Nucleus accumbens (tissue), 56 donors: ENCODE measurements at regions not wholly inside any gene's neighbourhood (a gene's known extent, or its start where the extent isn't known, plus 50 kb on each side); places are given as distances from the start of the nearest gene placed in this dataset.

ENCODE experiments used
- DNase-seq, 56 donors: peaks; one replicate each; lab custom pipeline; 2025; lab: John Stamatoyannopoulos, UW

DNA sequence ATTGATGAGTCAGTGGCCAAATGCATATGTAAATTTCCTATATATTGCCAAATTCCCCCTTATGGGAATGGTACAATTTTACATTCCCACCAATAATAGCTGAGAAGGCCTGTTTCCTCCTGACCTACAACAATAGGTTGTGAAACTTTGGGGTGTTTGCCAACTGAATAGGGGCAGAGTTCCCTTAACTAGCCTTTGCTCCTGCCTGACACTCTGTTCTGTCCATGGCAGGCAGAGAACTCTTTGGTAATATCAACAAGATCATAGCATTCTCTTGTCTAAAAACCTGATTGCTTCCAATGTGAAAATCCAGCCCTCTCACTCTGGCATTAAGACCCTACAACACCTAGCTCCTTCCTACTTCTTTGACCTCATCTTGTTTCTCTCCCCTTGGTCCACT, 149.7 kb downstream of the HAPSTR1 start:
- DNase-seq, result no peak

DNA sequence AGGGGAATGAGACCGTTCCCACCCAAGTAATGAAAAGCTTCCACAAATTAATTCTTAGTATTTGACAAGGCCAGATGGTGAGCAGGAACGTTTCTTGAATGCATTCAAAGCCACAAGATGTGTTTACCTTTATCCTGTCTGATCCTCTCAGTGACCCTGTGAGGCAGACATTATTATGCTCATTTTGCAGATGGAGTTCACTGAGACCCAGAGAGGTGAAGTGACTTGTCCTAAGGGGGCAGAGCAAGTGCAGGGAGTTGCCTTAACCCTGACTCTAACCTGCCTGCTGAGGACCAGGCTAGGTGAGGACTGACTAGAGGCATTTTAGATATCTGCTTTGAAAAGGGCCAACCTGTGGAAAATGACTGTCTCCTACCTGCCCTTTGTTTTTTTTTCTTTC, 156.7 kb downstream of the HAPSTR1 start:
- DNase-seq, result no peak

DNA sequence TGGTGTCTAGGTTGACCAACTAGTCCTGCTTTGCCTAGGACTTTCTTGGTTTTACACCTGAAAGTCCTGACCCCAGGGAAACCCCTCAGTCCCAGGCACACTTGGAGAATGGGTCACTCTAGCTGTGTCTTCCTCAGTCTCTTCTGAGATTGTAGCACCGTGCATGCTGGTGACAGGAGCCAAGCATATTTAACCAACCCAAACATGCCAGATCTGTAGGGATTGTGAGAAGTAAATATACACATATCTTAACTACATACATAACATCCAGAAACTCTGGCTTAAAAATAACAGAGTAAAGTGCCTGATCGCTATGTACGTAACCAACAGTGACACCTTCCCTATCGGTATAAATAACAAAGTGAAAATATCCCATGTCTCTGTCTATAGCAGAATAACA, 158.1 kb downstream of the HAPSTR1 start:
- DNase-seq, result no peak

DNA sequence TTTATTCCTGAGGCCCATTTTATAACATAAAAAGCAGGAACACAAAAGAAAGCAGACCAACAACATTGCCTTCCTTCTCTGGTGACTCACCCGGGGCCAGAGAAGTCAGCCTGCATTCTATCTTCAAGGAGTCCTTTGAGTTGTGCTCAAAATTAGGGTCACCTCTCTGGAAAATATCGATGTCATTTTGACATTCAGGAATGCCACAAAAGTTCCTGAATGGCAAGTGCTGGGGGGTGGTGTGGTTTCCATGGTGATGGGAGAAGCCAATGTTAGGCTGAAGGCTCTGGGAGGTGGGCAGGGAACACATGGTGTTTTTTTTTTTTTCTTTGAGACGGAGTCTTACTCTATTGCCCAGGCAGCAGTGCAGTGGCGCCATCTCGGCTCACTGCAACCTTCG, 159.6 kb downstream of the HAPSTR1 start:
- no peak for DNase-seq

DNA sequence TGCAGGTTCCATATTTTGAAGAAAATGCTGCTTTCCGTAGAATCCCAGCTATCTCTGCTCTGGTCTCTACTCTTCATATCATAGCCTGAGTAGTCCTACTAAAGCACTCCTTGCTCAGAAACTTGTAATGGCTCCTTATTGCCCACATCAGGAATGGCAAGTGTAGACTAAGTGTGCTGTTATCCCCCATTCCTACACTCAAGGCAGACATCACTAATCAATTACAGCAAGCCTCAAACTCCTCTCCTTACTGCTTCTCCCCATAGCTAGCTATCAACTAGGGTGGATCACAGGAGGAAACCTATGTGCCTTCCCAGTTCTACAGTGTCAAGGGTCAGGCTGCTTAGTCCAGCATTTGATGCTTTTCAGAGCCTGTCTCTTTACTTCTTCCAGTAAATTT, 163.4 kb downstream of the HAPSTR1 start:
- DNase-seq, result no peak

DNA sequence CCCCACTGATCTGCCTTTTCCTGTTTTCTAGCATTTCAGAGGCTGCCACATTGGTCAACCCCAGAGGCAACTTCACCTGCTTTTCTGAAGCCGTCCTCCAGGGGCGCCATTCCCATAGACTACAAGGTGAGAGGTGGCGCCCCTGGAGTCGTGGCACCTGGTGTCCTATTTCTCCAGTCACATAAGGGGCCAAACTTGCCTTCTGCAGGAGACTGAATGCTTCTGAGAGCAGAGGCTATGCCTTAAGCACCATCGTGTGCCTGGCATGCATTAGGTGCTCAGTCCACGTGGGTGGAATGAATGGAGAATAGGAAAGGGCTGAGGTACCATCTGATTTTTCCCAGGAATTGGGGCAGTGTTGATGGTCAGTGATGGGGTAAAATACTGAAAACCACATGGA, 164.8 kb downstream of the HAPSTR1 start:
- peak in 1 of 56 donors; percentile 4 for DNase-seq

DNA sequence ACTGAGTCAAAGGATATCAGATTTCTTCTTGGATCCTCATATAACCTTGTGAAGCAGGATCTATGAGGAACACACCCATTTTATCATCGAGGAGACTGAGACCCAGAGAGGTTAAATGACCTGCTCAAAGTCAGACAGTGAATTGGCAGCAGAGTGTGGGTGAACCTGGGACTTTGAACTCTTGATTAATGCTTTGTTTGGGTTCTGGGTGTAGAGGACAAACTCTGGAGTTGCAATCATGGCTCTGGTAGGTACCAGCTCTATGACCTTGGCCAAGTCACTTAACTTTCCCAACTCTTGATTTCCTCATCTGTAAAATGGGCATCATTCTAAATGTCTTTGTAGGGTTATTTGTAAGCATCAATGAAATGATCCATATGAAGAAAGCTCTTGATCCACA, 166.4 kb downstream of the HAPSTR1 start:
- no peak for DNase-seq

DNA sequence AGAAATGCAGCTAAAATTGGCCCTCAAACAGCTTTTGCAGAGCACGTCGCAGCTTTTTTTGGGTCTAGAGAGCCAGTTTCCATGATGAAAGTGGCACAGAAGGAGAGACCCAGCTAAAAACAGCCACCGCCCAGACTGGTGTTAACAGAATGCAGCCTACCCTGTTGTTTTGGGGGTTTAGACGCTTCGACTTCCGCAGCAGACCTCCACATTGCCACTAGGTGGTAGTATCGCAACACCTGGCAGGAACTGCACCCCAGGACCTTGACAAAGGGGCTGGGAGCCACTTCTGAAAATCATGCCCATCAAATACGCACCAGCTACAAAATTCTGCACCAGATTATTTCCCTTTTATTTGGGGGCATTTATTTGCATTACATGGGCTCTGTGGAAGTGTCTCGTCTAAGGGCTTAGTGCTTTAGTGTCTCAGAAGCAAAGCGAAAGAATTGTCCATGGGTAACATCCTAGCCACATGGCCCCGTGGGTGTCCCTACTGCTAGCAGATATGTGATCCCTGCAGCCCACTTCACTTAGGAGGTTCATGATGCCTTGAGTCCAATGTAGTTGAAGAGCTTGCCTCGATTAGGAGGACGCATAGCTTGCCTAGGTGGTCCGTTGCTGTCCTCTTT, 167.1 kb downstream of the HAPSTR1 start:
- peak in 46 of 56 donors; percentile 1 to 72 (median 18) for DNase-seq

DNA sequence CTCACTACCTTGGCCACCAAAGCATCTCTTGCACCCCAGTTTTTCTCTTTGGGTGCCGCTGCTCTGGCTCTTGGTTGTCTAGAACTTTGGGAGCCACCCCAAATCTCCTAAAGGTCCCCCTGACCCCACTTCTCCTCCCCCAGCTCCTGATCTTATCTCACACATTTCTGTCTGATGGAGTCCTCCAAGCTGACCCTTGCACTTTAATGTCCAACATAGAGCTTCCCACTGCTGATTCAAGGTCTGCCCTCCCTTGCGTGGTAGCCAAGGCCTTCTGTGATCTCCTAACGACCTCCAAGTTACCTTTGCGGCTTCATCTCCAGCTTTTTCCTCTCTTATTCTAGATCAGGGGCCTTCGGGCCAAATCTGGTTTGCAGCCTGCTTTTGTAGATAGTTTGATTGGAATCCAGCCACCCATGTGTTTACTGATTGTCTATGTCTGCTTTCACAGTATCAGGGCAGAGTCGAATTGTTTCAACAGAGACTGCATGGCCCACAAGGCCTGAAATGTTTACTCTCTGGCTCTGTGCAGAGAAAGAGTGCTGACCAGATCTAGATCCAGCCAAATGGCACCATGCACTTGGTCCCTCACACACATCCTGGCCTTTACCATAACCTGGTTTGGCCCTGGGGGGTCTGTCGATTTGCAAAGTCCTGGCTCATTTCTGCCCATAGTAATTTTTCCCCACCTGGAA, 168.6 kb downstream of the HAPSTR1 start:
- no peak for DNase-seq

DNA sequence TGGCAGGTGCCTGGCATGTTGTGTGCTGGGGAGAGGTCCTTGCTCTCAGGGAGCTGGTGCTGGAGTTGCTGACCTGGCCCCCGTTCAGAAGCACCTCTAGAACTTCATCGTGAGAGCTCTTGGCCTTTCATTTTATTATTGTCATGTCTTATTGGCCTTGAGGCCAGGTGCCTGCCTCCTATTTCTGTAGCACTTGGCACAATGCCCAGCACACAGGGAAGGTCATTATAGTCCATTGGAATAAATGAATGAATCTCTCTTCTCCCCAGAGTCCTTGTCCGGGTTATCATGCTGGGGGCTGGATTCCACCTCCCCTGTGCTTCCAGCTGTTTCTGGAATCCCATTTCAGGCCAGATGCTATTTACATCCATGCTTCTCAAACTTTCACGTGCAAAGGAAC, 169.2 kb downstream of the HAPSTR1 start:
- DNase-seq, result no peak

DNA sequence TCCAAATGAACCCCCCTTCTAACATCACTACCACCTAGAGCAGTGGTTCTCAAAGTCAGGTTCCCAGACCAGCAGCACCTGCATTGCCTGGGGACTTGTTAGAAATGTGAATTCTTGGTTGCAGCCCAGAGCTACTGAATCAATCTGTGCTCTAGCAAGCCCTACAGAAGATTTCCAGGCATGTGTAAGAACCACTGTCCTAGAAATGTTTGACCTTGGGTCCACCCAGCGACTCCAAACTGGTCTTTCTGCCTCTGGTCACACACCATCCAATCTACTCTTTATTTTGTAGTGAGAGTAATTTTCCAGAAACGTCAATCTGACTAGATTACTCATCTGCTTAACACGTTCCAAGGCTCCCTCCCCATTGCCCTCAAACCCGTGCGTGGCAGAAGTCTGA, 169.9 kb downstream of the HAPSTR1 start:
- no peak for DNase-seq

DNA sequence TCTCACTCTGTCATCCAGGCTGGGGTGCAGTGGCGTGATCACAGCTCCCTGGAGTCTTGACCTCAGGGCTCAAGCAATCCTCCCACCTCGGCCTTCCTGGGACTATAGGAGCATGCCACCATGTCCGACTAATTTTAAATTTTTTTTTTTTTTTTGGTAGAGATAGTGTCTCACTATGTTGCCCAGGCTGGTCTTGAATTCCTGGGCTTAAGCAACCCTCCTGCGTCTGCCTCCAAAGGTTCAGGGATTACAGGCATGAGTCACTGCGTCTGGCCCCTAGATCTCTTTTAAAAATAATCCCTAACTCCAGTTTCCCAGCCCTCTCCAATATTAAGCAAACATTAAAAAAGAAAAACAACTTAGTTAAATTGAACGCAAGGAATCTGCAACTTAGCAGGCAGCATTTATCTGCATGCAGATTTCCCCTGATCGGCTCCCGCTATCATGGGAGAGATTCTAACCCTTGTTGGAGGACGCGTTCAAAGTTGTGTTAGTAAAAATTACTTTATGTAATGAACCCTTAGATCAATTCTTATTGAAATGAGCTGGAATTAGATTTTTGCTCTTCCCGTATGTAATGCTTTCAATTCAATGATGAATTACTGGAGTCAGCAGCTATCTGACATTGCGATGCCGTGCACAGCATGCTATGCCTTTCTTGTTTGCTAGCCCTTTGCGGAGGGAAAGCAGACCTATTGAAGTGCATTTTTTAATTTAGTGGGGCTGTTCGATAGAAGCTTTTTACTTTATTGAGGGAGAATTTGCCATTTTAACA, 171.7 kb downstream of the HAPSTR1 start:
- DNase-seq, result no peak

DNA sequence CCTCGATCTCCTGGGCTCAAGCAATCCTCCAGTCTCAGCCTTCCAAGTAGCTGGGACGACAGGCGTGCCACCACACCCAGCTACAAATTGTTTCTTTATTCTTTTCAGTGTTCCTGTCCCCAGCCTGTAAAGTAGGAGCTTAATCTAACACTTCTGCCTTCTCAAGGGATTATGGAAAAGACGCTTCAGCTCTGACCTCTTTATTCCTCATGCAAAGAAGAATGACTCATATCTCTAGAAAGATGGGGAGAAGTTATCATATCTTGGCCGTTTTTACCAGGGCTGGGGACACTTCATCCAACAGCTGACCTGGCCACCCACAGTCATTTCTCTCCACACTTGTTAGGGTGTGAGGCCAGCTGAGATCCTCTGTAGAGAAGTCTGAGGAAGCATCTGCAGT, 172.6 kb downstream of the HAPSTR1 start:
- DNase-seq, result no peak

DNA sequence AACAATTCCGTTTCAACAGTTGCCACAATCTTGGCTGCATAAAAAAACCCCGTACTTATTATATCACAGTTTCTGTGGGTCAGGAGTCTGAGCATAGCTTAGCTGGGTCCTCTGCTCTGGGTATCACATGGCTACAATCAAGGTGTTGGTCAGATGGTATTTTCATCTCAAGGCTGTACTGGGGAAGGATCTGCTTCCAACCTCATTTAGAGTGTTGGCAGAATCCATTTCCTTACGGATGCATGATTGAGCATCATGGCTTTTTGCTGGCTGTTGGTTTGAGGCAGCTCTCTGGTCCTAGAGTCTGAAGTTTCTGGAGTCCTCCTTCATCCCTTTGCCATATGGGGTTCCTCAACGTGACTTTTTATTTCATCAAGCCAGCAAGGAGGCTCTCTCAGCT, 177.0 kb downstream of the HAPSTR1 start:
- no peak for DNase-seq

DNA sequence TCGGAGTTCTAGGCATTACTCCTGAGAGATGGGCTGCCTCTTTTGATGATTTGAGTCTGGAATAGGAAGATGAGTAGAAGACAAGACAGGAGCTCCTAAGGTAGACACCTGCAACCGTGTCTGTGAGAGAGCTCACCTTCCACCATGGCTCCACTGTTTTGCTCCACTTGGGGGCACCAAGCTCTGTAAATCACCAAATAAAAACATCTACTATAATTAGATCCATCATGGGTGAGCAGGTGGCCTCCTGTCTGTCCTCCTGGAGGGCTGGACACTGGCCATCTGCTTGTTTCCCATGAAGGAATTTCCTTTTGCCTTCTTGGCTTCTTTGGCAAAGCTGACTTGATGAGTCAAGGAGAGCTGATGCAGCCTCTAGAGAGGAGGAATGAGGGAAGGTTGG, 179.0 kb downstream of the HAPSTR1 start:
- DNase-seq, result no peak

DNA sequence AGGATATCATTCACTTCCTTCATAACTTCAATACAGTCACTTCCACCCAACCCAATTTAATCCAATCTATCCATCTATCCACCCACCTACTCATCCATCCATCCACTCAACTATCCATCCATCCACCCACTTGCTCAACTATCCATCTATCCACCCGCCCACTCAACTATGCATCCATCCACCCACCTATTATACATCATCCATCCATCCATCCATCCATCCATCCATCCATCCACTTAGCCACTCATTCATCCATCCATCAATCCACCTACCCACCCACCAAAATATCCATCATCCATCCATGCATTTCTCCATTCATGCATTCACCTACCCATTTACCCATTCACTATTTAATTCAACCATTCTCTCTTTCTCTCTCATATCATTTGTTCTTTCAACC, 179.5 kb downstream of the HAPSTR1 start:
- DNase-seq, result no peak

DNA sequence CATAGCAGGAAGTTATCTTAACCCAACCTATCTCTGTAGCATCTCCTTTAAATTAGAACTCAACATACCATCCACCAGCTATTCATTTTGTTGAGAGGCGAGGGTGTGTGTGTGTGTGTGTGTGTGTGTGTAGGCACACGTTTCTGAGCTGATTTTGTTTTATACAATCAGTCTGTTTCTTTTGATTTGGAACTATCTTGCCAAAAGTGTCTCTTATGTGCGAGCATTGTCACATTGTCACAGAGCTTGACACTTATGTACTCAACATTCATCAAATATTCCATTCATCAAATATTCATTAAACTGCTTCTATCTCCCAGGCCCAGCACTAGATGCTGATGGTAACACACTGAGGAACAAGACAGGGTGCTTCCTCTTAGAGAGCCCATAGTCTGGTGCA, 180.4 kb downstream of the HAPSTR1 start:
- DNase-seq, result no peak

DNA sequence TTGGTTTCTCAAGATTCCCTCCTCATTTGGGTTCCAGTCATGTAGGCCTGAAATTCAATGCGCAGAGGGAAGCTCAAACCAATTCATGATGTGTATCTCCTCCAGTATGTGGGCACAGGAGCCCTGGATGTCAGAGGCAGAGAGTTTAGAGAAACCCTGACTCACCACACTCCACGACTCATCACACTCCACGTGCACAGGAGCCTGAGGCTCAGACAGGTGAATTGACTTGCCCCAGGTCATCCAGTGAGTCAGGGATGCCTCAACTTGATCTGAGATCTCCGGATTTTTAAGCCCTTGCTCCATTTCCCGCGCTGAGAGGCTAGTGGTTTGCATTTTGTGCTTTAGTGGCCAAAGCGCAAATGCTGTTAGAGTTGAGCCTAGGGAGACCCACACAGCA, 183.9 kb downstream of the HAPSTR1 start:
- DNase-seq, result peak in 4 of 56 donors; percentile 3 to 27 (median 8)

DNA sequence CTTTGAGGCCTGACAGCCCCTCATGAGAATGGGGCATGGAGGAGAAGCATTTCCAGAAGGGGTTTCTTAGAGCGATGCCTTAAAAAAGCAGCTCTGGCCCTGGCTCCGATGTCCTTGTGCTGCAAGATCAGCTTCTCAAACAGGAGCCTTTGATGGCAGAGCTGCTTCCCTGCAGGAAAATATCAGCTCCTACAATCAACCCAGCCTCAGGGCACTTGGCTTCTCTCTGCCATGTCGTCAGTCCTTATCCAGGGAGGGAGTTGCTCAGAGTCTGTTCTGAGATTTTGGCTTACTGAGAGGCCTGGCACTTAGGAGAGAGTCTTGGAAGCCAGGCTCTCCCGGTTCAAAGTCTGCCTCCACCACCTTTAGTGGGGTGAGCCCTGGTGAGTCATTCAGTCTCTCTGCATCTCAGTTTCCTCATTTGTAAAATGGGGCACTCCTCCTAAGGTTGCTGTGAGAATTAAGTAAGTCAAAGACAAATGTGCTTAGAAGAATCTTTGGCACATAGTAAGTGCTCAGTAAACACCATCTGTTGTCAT, 184.4 kb downstream of the HAPSTR1 start:
- no peak for DNase-seq

DNA sequence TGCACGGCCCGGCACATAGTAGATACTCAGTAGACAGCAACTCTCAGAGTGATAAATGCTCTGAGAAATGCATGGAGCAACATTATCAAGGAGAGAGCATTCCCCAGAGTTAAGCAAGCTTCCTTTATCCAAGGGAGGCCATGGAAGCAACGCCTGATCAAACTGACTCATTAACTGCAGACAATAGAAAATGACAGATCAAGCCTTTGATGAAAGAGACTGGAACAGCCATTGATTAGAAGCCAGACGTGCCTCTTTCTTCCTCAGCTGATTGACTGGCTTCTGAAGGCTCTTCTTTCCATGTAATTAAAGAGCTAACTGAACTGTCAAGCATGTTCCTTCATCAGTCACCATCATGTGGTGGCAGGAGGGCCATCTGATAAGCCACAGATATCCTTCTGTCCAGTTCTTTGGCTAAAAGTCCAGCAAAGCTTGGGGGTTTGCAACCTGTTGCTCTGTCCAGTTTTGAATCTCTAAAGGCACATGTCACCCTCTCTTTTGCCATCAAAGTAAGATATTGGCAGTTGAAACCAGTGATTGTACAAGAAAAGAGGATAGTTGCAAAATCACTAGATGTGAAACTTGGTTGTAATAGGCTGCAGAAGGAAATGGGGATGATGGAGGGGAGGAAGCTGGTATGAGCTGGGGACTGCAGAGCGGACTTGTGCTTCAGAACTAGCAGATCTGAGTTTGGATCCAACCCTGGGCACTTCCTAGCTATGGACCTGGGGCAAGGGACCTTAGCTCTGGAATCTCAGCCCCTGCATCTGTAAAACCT, 188.0 kb downstream of the HAPSTR1 start:
- DNase-seq, result no peak

DNA sequence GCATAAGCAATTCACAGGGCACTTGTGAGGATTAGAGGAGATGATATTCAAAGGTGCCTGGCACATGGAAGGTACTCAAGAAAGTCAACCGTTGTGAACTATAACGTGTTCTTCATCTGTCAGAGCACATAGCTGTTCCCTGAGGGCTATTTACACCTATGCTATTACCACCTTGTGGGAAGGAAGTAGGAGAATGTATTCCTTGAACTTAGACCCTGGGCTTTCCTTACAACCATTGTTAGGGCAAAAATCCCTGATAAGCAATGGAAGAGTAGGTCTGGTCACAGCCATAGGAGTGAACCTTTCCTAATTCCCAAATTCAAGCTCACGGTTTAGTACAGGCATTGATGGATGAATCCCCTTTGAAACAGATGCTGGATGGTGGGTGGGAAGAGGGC, 188.6 kb downstream of the HAPSTR1 start:
- DNase-seq, result no peak
